Naive B cell (primary cell): ENCODE measurements at regions not wholly inside any gene's neighbourhood (a gene's known extent, or its start where the extent isn't known, plus 50 kb on each side); places are given as distances from the start of the nearest gene placed in this dataset.

Source experiments
- ATAC-seq, 2 donors: fragments of 150-1000 bp; cut with Tn5 transposase; 2 replicates each; pipeline ENCODE4 v1.10.0; 2021; ENCODE audit warnings: low read depth in 2 of 2, mild to moderate bottlenecking in 2 of 2, moderate library complexity in 2 of 2
- DNase-seq: peaks from one replicate; pipeline ENCODE4 v3.0.0; 2022
- H3K27ac Mint-ChIP-seq, 6 donors: one replicate each; pipeline ENCODE4 v1.8.0; 2020 to 2022; ENCODE audit warnings: mild to moderate bottlenecking in 6 of 6, mixed read lengths in 6 of 6, moderate library complexity in 5 of 6, inconsistent platforms in 2 of 6
- H3K27me3 Mint-ChIP-seq, 3 donors: one replicate each; pipeline ENCODE4 v1.8.0; 2021 to 2022; ENCODE audit warnings: mixed read lengths in 3 of 3, mild to moderate bottlenecking in 1 of 3
- H3K36me3 Mint-ChIP-seq, 2 donors: one replicate each; pipeline ENCODE4 v1.8.0; 2020 to 2022; ENCODE audit warnings: mixed read lengths in 2 of 2, inconsistent platforms in 1 of 2, mild to moderate bottlenecking in 1 of 2
- H3K4me1 Mint-ChIP-seq, 3 donors: one replicate each; pipeline ENCODE4 v1.8.0; 2020 to 2022; ENCODE audit warnings: mixed read lengths in 3 of 3, inconsistent platforms in 1 of 3, mild to moderate bottlenecking in 1 of 3, moderate library complexity in 1 of 3
- H3K4me3 Mint-ChIP-seq, 8 donors: one replicate each; pipeline ENCODE4 v1.8.0; 2020 to 2022; ENCODE audit warnings: mild to moderate bottlenecking in 8 of 8, mixed read lengths in 8 of 8, moderate library complexity in 8 of 8, inconsistent platforms in 2 of 8
- H3K9me3 Mint-ChIP-seq, 7 donors: one replicate each; pipeline ENCODE4 v1.8.0; 2020 to 2022; ENCODE audit warnings: mixed read lengths in 7 of 7, mild to moderate bottlenecking in 5 of 7, inconsistent platforms in 2 of 7, moderate library complexity in 1 of 7

DNA sequence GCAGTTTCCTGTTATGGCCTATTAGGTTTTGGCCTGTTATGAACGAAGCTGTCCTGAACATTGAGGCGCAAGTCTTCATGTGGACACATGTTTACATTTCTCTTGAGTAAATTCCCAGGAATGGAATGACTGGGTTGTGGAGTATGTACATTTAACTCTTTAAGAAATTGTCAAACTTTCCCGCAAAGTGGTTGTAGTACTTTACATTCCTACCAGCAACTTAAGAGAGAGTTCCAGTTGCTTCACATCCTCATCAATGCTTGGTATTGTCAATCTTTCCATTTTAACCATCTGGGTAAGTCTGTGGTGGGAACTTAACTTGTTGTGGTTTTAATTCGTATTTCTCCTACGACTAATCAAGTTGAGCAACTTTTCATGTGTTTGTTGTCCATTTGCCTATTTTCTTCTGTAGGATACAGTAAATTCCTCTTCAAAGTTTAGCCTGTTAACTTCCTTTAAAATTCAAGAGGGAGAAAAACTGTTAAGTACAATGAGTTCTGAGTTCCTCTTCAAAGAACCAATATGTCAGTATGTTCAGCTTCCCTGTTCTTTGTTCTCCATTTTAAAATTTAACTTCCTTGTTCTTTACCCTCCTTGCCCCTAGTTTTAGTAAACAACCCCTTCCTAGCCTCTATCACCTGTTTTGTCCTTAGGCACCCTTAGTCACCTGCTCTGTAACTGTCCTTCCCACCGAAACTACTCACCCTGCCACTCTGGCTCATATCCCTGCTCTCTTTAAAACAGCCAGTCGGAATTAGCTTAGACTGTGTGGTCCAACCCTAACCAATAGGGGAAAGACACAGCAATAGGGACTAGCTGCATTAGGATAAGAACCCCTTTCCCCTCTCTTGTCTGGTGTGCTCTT lies 74.0 kb downstream of the FAM241B start:
- no peak for ATAC-seq
- peak overlapping the region in 1 of 6 donors; percentile 22 for H3K27ac Mint-ChIP-seq
- no peaks in the 10 kb centered on the region for H3K4me1 Mint-ChIP-seq
- peaks cover 4 to 26% (median 7%) of the 10 kb centered on the region in 7 donors for H3K9me3 Mint-ChIP-seq
- no peak overlapping the region for H3K4me3 Mint-ChIP-seq
- H3K36me3 Mint-ChIP-seq, result peaks cover 0 to 5% of the 10 kb centered on the region in 2 donors
- DNase-seq, result no peak
- H3K27me3 Mint-ChIP-seq, result peaks cover 24 to 59% (median 27%) of the 10 kb centered on the region in 3 donors

- peaks cover 0 to under 1% of the 10 kb centered on the region in 2 donors for H3K36me3 Mint-ChIP-seq
- no peak overlapping the region for H3K27ac Mint-ChIP-seq
- no peaks in the 10 kb centered on the region for H3K4me1 Mint-ChIP-seq
- H3K4me3 Mint-ChIP-seq, result no peak overlapping the region
- H3K9me3 Mint-ChIP-seq, result peaks cover under 1 to 15% (median 2%) of the 10 kb centered on the region in 7 donors
- no peak for DNase-seq
- ATAC-seq, result no peak
- H3K27me3 Mint-ChIP-seq, result peaks cover 13 to 46% (median 34%) of the 10 kb centered on the region in 3 donors
These were observed 79.4 kb downstream of the FAM241B start for GRCh38 chr10:69709366-69709941.

- Mint-ChIP-seq H3K27me3 (peaks cover 12 to 46% (median 34%) of the 10 kb centered on the region in 3 donors), H3K36me3 (no peaks in the 10 kb centered on the region), H3K4me3 (no peak overlapping the region), H3K9me3 (peaks cover 0 to 7% (median 0%) of the 10 kb centered on the region in 7 donors), H3K4me1 (no peaks in the 10 kb centered on the region), H3K27ac (no peak overlapping the region)
- no peak for DNase-seq
- no peak for ATAC-seq
These were observed 80.2 kb downstream of the FAM241B start for GRCh38 chr10:69710008-69710888.

GRCh38 chr10:69712342-69712741 lies 82.3 kb downstream of the FAM241B start:
- H3K4me1 Mint-ChIP-seq, result no peaks in the 10 kb centered on the region
- peaks cover 6 to 34% (median 31%) of the 10 kb centered on the region in 3 donors for H3K27me3 Mint-ChIP-seq
- no peak overlapping the region for H3K4me3 Mint-ChIP-seq
- no peaks in the 10 kb centered on the region for H3K36me3 Mint-ChIP-seq
- ATAC-seq (no peak), DNase-seq (no peak)
- H3K9me3 Mint-ChIP-seq, result peaks cover 0 to 5% (median 0%) of the 10 kb centered on the region in 7 donors
- no peak overlapping the region for H3K27ac Mint-ChIP-seq

- H3K27ac Mint-ChIP-seq, result peak overlapping the region in 1 of 6 donors; percentile 7
- DNase-seq, result no peak
- no peaks in the 10 kb centered on the region for H3K36me3 Mint-ChIP-seq
- peak overlapping the region in 1 of 8 donors; percentile 35 for H3K4me3 Mint-ChIP-seq
- no peak for ATAC-seq
- no peaks in the 10 kb centered on the region for H3K4me1 Mint-ChIP-seq
- peaks cover 0 to 18% (median 13%) of the 10 kb centered on the region in 3 donors for H3K27me3 Mint-ChIP-seq
- peaks cover 0 to 4% (median 0%) of the 10 kb centered on the region in 7 donors for H3K9me3 Mint-ChIP-seq
These were observed 84.5 kb downstream of the FAM241B start for GRCh38 chr10:69714572-69714971.

DNA sequence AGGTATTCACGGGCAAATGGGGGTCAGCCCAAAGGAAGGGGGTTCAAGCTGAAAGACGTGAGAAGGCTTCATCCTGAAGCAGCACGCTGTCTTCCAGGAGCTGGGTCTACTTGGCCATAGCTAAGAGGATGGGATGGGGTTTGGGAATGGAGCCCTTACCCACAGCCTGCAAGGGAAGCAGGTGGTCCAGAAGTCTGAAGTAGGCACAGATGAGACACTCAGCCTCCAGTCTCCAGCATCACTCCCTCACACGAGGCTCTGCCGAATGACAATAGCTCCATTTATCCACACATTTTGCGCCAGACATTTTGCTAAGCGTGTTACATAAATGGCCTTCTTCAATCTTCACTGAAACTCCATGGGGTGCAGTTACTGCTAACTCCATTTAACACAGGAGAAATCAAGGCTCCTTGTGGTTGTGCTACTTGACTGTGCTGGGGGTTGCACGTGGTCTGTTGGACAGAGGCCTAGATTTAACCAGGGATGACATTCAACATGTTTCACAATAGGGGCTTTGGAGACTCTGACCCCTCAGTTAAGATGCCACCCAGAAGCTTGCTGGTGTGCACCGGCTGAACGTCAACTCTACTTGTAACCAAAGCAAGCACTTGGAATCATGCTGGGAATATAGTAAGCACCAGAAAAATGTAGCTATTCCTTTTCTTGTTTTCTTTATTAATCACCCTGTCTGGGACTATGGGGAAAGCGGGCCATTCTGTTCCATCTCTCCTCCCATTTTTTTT lies 85.3 kb downstream of the FAM241B start:
- peaks cover 0 to 13% (median 11%) of the 10 kb centered on the region in 3 donors for H3K27me3 Mint-ChIP-seq
- DNase-seq, result no peak
- H3K36me3 Mint-ChIP-seq, result no peaks in the 10 kb centered on the region
- peaks cover 0 to 4% (median 0%) of the 10 kb centered on the region in 7 donors for H3K9me3 Mint-ChIP-seq
- ATAC-seq, result no peak
- peak overlapping the region in 1 of 8 donors; percentile 35 for H3K4me3 Mint-ChIP-seq
- H3K4me1 Mint-ChIP-seq, result no peaks in the 10 kb centered on the region
- no peak overlapping the region for H3K27ac Mint-ChIP-seq

- H3K4me3 Mint-ChIP-seq, result no peak overlapping the region
- H3K4me1 Mint-ChIP-seq, result no peaks in the 10 kb centered on the region
- no peak for DNase-seq
- peaks cover 0 to 11% (median 7%) of the 10 kb centered on the region in 3 donors for H3K27me3 Mint-ChIP-seq
- H3K9me3 Mint-ChIP-seq, result peaks cover 0 to 4% (median 0%) of the 10 kb centered on the region in 7 donors
- H3K36me3 Mint-ChIP-seq, result no peaks in the 10 kb centered on the region
- ATAC-seq, result no peak
- H3K27ac Mint-ChIP-seq, result no peak overlapping the region
These were observed 85.7 kb upstream of the COL13A1 start for GRCh38 chr10:69715899-69716606.

- no peak overlapping the region for H3K4me3 Mint-ChIP-seq
- no peaks in the 10 kb centered on the region for H3K4me1 Mint-ChIP-seq
- ATAC-seq, result no peak
- DNase-seq, result no peak
- H3K9me3 Mint-ChIP-seq, result peaks cover 0 to 4% (median 0%) of the 10 kb centered on the region in 7 donors
- no peak overlapping the region for H3K27ac Mint-ChIP-seq
- H3K36me3 Mint-ChIP-seq, result no peaks in the 10 kb centered on the region
- H3K27me3 Mint-ChIP-seq, result peaks cover 0 to 7% (median 5%) of the 10 kb centered on the region in 3 donors
These were observed 84.8 kb upstream of the COL13A1 start for GRCh38 chr10:69716711-69717560.

GRCh38 chr10:69718951-69719350 lies 82.8 kb upstream of the COL13A1 start:
- Mint-ChIP-seq H3K4me3 (no peak overlapping the region), H3K27ac (no peak overlapping the region), H3K9me3 (peaks cover 0 to 4% (median 0%) of the 10 kb centered on the region in 7 donors), H3K4me1 (no peaks in the 10 kb centered on the region), H3K36me3 (no peaks in the 10 kb centered on the region), H3K27me3 (peaks cover 0 to 18% (median 9%) of the 10 kb centered on the region in 3 donors)
- ATAC-seq (no peak), DNase-seq (no peak)

DNA sequence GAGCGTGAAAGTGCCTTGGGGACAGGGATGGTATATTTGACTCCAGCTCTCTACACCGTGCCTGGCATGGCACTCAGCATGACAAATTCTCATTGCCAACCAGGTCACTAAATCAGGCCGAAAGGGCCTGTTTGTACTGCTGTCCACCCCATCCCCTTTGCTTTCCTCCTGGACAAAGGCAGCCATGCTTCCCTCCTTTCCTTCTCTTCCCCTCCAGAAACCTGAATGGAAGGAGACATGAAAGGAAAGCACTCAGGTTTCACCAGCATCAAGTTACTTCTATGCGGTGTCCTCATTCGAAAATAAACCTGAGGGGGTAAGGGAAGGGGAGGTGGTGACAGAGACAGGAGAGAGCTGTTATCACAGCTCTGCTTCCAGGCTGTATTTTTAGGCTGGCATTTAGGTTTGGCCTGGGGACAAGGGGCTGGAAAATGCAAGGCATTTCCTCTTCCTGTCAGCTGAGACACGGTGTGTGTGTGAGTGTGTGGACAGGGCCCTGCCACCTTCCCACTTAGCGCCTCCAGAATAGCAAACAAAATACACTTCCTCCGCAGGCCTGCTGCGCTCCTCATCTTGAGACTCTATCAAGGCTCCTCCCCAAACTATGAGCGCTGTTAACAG lies 79.9 kb upstream of the COL13A1 start:
- H3K27me3 Mint-ChIP-seq, result peaks cover 0 to 30% (median 9%) of the 10 kb centered on the region in 3 donors
- H3K4me1 Mint-ChIP-seq, result no peaks in the 10 kb centered on the region
- ATAC-seq, result no peak
- H3K36me3 Mint-ChIP-seq, result no peaks in the 10 kb centered on the region
- H3K9me3 Mint-ChIP-seq, result peaks cover 0 to 4% (median 0%) of the 10 kb centered on the region in 7 donors
- no peak overlapping the region for H3K27ac Mint-ChIP-seq
- no peak overlapping the region for H3K4me3 Mint-ChIP-seq
- DNase-seq, result no peak

GRCh38 chr10:69723653-69724052 lies 78.1 kb upstream of the COL13A1 start:
- Mint-ChIP-seq H3K4me3 (no peak overlapping the region), H3K27ac (no peak overlapping the region), H3K36me3 (no peaks in the 10 kb centered on the region), H3K9me3 (peaks cover 0 to 4% (median 0%) of the 10 kb centered on the region in 7 donors), H3K4me1 (no peaks in the 10 kb centered on the region), H3K27me3 (peaks cover 9 to 30% (median 15%) of the 10 kb centered on the region in 3 donors)
- ATAC-seq (no peak), DNase-seq (no peak)
